H9 (cell line): ENCODE measurements at regions not wholly inside any gene's neighbourhood (a gene's known extent, or its start where the extent isn't known, plus 50 kb on each side); places are given as distances from the start of the nearest gene placed in this dataset.

Experiments used
- DNase-seq: peaks from one replicate; pipeline ENCODE4 v3.0.0-alpha.2; 2017
- H2AFZ ChIP-seq: one replicate; pipeline ENCODE4 v1.6.1; 2013; ENCODE audit warnings: mild to moderate bottlenecking, low read length, control low read depth, moderate library complexity
- H2AK5ac ChIP-seq: 2 replicates; pipeline ENCODE4 v1.6.1; 2013; ENCODE audit warnings: low read length, control low read depth, mixed read lengths; ENCODE audit not compliant: insufficient read length
- H2BK120ac ChIP-seq: one replicate; pipeline ENCODE4 v1.6.1; 2013; ENCODE audit warnings: low read depth, mild to moderate bottlenecking, low read length, control low read depth, inconsistent platforms; ENCODE audit not compliant: poor library complexity, severe bottlenecking
- H2BK12ac ChIP-seq: 2 replicates; pipeline ENCODE4 v1.6.1; 2013; ENCODE audit warnings: low read length, control low read depth, mixed read lengths, low read depth; ENCODE audit not compliant: insufficient read length
- H2BK15ac ChIP-seq: 2 replicates; pipeline ENCODE4 v1.6.1; 2013; ENCODE audit warnings: low read depth, low read length, control low read depth
- H2BK20ac ChIP-seq: one replicate; pipeline ENCODE4 v1.6.1; 2013; ENCODE audit warnings: low read depth, mild to moderate bottlenecking, low read length, control low read depth, inconsistent platforms; ENCODE audit not compliant: poor library complexity, severe bottlenecking
- H2BK5ac ChIP-seq: 2 replicates; pipeline ENCODE4 v1.6.1; 2013; ENCODE audit warnings: low read length, control low read depth, mixed read lengths; ENCODE audit not compliant: insufficient read length
- H3K14ac ChIP-seq: 2 replicates; pipeline ENCODE4 v1.6.1; 2013; ENCODE audit warnings: low read length, control low read depth; ENCODE audit not compliant: insufficient read depth
- H3K18ac ChIP-seq: 2 replicates; pipeline ENCODE4 v1.6.1; 2013; ENCODE audit warnings: low read depth, mild to moderate bottlenecking, mixed read lengths, low read length, control low read depth; ENCODE audit not compliant: insufficient read length
- H3K23ac ChIP-seq: 2 replicates; pipeline ENCODE4 v1.6.1; 2013; ENCODE audit warnings: low read length, control low read depth, mixed read lengths, low read depth; ENCODE audit not compliant: insufficient read length
- H3K23me2 ChIP-seq: 2 replicates; pipeline ENCODE4 v1.6.1; 2013; ENCODE audit warnings: low read depth, mild to moderate bottlenecking, mixed read lengths, low read length, control low read depth; ENCODE audit not compliant: insufficient read length, poor library complexity, severe bottlenecking
- H3K27ac ChIP-seq: 2 replicates; pipeline ENCODE4 v1.5.1; 2013; ENCODE audit warnings: low read length, control low read depth, mixed read lengths, low read depth; ENCODE audit not compliant: insufficient read length
- H3K27me3 ChIP-seq: 2 replicates; pipeline ENCODE4 v1.6.1; 2013; ENCODE audit warnings: low read length, control low read depth, inconsistent platforms; ENCODE audit not compliant: insufficient read depth
- H3K4ac ChIP-seq: 2 replicates; pipeline ENCODE4 v1.6.1; 2013; ENCODE audit warnings: low read depth, mild to moderate bottlenecking, control low read depth, inconsistent platforms, low read length, moderate library complexity
- H3K4me1 ChIP-seq: 2 replicates; pipeline ENCODE4 v1.6.1; 2013; ENCODE audit warnings: low read length, control low read depth, inconsistent platforms; ENCODE audit not compliant: insufficient read depth
- H3K4me2 ChIP-seq: 2 replicates; pipeline ENCODE4 v1.6.1; 2013; ENCODE audit warnings: low read length, control low read depth, mixed read lengths; ENCODE audit not compliant: insufficient read length, insufficient read depth
- H3K56ac ChIP-seq: 2 replicates; pipeline ENCODE4 v1.6.1; 2013; ENCODE audit warnings: low read depth, mild to moderate bottlenecking, mixed read lengths, low read length, control low read depth; ENCODE audit not compliant: insufficient read length
- H3K79me1 ChIP-seq: 2 replicates; pipeline ENCODE4 v1.6.1; 2013; ENCODE audit warnings: low read depth, mild to moderate bottlenecking, moderate library complexity, low read length, control low read depth, inconsistent platforms; ENCODE audit not compliant: insufficient read depth, poor library complexity, severe bottlenecking
- H3K79me2 ChIP-seq: 2 replicates; pipeline ENCODE4 v1.6.1; 2013; ENCODE audit warnings: low read length, control low read depth, inconsistent platforms; ENCODE audit not compliant: insufficient read depth
- H3K9ac ChIP-seq: 2 replicates; pipeline ENCODE4 v1.6.1; 2013; ENCODE audit warnings: low read length, control low read depth, mixed read lengths; ENCODE audit not compliant: insufficient read length; ENCODE audit errors: extremely low read depth
- H3K9me3 ChIP-seq: one replicate; pipeline ENCODE4 v1.6.1; 2013; ENCODE audit warnings: low read depth, low read length, inconsistent platforms; ENCODE audit not compliant: control insufficient read depth
- H3T11ph ChIP-seq: one replicate; pipeline ENCODE4 v1.6.1; 2013; ENCODE audit warnings: mild to moderate bottlenecking, low read length, control low read depth, inconsistent platforms
- H4K20me1 ChIP-seq: one replicate; pipeline ENCODE4 v1.6.1; 2013; ENCODE audit not compliant: control insufficient read depth, insufficient read length, insufficient read depth
- H4K5ac ChIP-seq: 2 replicates; pipeline ENCODE4 v1.6.1; 2013; ENCODE audit warnings: low read depth, mild to moderate bottlenecking, mixed read lengths, low read length, control low read depth; ENCODE audit not compliant: insufficient read length
- H4K8ac ChIP-seq: replicated peaks from 2 replicates; pipeline ENCODE4 v1.6.1; 2013; ENCODE audit warnings: low read length, control low read depth, mixed read lengths, low read depth; ENCODE audit not compliant: insufficient read length
- H4K91ac ChIP-seq: 2 replicates; pipeline ENCODE4 v1.6.1; 2013; ENCODE audit warnings: low read depth, mild to moderate bottlenecking, moderate library complexity, mixed read lengths, low read length, control low read depth; ENCODE audit not compliant: insufficient read length
- H3K27ac Mint-ChIP-seq, 3 experiments: 2 replicates in 2 of 3; 3 replicates in 1 of 3; pipeline ENCODE4 v1.8.0; 2020 to 2021; ENCODE audit warnings: mixed read lengths in 3 of 3, mild to moderate bottlenecking in 1 of 3, moderate library complexity in 1 of 3
- H3K27me3 Mint-ChIP-seq: 2 replicates; pipeline ENCODE4 v1.8.0; 2021; ENCODE audit warnings: low read depth, mild to moderate bottlenecking, moderate library complexity, mixed read lengths
- H3K36me3 Mint-ChIP-seq, 3 experiments: 2 replicates in 2 of 3; 3 replicates in 1 of 3; pipeline ENCODE4 v1.8.0; 2020 to 2021; ENCODE audit warnings: low read depth in 3 of 3, mixed read lengths in 3 of 3; ENCODE audit not compliant: insufficient read depth in 1 of 3
- H3K4me1 Mint-ChIP-seq, 2 experiments: 2 replicates each; pipeline ENCODE4 v1.8.0; 2020; ENCODE audit warnings: mixed read lengths in 2 of 2
- H3K4me3 Mint-ChIP-seq, 2 experiments: 2 replicates in 1 of 2; 3 replicates in 1 of 2; pipeline ENCODE4 v1.8.0; 2020 to 2021; ENCODE audit warnings: mild to moderate bottlenecking in 2 of 2, mixed read lengths in 2 of 2, moderate library complexity in 1 of 2
- H3K9me3 Mint-ChIP-seq, 2 experiments: 2 replicates in 1 of 2; 3 replicates in 1 of 2; pipeline ENCODE4 v1.8.0; 2020; ENCODE audit warnings: mild to moderate bottlenecking in 2 of 2, mixed read lengths in 2 of 2, moderate library complexity in 1 of 2
- CTCF ChIP-seq: fragments of 200-600 bp; sonication (generic); conservative IDR thresholded peaks from 3 replicates; pipeline ENCODE4 v1.8.0; 2021; ENCODE audit warnings: antibody characterized with exemption, mild to moderate bottlenecking
- WGBS: extraction: QIAGEN DNeasy Blood & Tissue Kit; methylation state at CpG from one replicate; pipeline ENCODE4 v1.1.7; 2013; ENCODE audit warnings: missing lambda C conversion rate, low lambda C conversion rate, mixed read lengths; ENCODE audit not compliant: insufficient read length; ENCODE audit errors: extremely low coverage; 5-methylcytosine and 5-hydroxymethylcytosine counted together

- peaks cover 2% of the 10 kb centered on the region; the same call in 1 of the 2 replicates for H3K27me3 Mint-ChIP-seq
- no peaks in the 10 kb centered on the region for H3K79me2 ChIP-seq
- H3K23me2 ChIP-seq: no peaks in the 10 kb centered on the region
- no peak overlapping the region for H3K9ac ChIP-seq
- no peak overlapping the region for H4K5ac ChIP-seq
- H4K8ac ChIP-seq: no peak overlapping the region
- H2BK12ac ChIP-seq: no peak overlapping the region
- no peaks in the 10 kb centered on the region for H3K4me1 ChIP-seq
- no peak overlapping the region for H4K91ac ChIP-seq
- no peaks in the 10 kb centered on the region for H3K9me3 ChIP-seq
- no peaks in the 10 kb centered on the region for H3K36me3 Mint-ChIP-seq
- no peaks in the 10 kb centered on the region; a peak in 1 of 5 replicates for H3K9me3 Mint-ChIP-seq
- no peak for DNase-seq
- H2BK5ac ChIP-seq: no peak overlapping the region
- H3K27me3 ChIP-seq: no peaks in the 10 kb centered on the region
- peaks cover 9 to 11% of the 10 kb centered on the region in 2 experiments for H3K4me1 Mint-ChIP-seq
- no peak overlapping the region for H3K56ac ChIP-seq
- H3K18ac ChIP-seq: no peak overlapping the region
- H4K20me1 ChIP-seq: no peaks in the 10 kb centered on the region
- H3K23ac ChIP-seq: no peak overlapping the region
- no peak for TF ChIP-seq CTCF
- no peak overlapping the region for H2BK15ac ChIP-seq
- no peak overlapping the region for H3K4ac ChIP-seq
- H3T11ph ChIP-seq: no peak overlapping the region
- no peak overlapping the region for H3K14ac ChIP-seq
- no peak overlapping the region for H2BK120ac ChIP-seq
- no peak overlapping the region for H2BK20ac ChIP-seq
- H3K4me3 Mint-ChIP-seq: no peak overlapping the region
- no peak overlapping the region for H2AK5ac ChIP-seq
- H2AFZ ChIP-seq: no peak overlapping the region
- no peak overlapping the region for H3K4me2 ChIP-seq
- no CpG with 5 or more reads among the region's 9 CpGs for WGBS
- no peak overlapping the region for H3K27ac Mint-ChIP-seq
- H3K79me1 ChIP-seq: no peaks in the 10 kb centered on the region
- no peak overlapping the region for H3K27ac ChIP-seq
Measured at GRCh38 chr16:79505344-79505743, 95.2 kb downstream of the MAF start.
